Muscle of back (tissue), 3 donors: ENCODE measurements at regions not wholly inside any gene's neighbourhood (a gene's known extent, or its start where the extent isn't known, plus 50 kb on each side); places are given as distances from the start of the nearest gene placed in this dataset.
"Not testable (repeated sequence)": the region's sequence is repeated elsewhere in the genome, so short reads cannot be mapped to it uniquely, and the experiment has no call there.

Experiments used
- DNase-seq, 3 donors: peaks; one replicate each; pipeline versions ENCODE4 v3.0.0 to v3.0.0-alpha.2; 2013

DNA sequence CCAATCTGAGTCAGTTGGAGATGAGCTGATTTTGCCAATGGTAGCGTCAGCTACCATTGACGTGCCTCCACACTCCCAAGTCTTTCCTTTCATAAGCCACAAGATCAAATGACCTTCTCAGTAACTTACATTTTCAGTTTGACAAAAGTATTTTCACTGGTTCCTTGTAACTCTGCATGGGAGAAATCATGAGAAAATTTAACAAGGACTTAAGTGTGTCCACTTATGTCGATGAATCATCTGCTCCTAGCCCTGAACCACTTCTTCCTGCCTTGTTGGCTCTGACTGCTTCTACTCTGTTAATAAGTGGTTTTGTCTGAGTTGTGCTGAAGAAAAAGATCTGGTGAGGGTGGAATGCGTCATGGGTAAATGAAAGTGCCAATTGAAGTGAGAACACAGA is 101.2 kb downstream of the NFKBIZ start:
- peak in 1 of 3 donors; percentile 58 for DNase-seq

DNA sequence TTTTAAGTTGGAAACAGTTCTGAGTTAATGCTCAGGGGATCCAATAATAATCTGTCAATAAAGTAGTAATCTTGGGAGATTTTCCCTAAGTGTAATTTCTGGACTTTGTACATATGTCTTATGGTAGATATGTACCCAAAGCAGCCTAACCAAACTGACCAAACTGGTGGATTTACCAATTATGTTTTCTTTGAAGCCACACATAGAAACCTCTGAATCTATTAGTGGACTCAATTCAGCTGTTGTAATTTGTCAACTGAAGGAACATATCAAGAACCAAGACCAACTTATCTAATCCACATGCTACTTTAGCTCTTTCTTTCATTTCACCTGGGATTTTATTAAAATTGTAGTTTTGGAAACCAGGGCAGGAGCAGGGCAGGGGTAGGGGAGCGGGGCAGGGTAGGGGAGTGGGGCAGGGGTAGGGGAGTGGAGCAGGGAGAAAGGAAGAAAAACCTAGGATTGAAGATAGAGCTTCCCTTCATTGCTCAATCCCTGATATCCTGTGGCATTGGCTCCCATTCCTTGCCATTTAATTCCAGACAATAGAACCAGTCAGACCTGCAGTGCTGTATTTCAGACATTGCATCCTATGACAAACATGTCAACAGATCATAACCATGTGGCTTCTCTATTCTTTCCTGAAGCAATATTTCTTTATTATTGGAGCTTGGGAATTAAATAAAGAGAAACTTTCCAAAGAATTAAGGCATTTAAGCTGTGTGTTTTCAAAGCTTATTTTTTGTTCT is 101.8 kb downstream of the NFKBIZ start:
- DNase-seq, result no peak

DNA sequence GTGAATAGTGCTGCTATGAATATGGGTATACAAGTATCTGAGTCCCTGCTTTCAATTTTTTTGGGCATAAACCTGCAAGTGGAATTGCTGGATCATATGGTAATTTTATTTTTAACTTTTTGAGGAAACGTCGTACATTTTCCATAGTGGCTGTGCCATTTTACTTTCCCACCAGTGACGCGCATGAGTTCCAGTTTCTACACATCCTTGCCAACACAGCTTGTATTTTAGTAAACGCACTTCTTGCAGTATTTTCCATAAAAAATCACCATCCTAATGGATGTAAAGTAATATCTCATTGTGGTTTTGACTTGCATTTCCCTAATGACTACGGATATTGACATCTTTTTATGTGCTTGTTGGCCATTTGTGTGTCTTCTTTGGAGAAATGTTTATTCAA is 105.0 kb downstream of the NFKBIZ start:
- no peak for DNase-seq

DNA sequence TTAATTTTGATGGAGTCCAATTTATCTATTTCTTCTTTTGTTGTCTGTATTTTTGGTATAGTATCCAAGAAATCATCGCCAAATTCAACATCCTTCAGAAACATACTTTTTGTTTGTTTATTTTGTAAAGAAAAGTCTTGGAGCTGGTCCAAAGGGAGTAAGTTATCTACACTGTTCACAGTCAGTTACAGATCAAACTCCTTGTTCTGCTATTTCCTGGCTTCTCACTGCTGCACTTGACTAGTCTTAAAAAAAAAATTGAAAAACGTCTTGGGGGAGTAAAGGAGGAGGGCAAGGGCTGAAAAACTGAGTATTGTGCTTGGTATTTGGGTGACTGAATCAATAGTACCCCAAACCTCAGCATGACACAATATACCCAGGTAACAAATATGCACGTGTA is 105.6 kb downstream of the NFKBIZ start:
- DNase-seq, result no peak

DNA sequence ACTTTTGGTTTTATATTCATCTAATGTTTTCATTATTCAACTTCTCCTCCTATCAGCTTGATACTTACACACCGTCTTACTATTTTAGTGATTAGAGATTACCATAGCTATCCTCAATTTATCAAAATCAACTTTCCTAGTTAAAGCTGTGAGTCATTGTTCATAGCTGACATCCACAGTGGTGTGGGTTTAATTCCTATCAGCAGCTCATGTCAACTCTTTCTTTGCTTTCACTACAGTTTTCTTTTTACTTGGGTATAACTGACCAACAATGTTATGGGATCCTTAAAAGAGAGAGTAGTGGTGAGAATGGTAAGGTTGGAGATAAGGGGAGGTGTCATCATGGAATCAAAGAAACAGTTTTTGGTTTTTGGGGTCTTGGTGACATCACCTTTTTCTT is 112.7 kb downstream of the NFKBIZ start:
- DNase-seq, result no peak

DNA sequence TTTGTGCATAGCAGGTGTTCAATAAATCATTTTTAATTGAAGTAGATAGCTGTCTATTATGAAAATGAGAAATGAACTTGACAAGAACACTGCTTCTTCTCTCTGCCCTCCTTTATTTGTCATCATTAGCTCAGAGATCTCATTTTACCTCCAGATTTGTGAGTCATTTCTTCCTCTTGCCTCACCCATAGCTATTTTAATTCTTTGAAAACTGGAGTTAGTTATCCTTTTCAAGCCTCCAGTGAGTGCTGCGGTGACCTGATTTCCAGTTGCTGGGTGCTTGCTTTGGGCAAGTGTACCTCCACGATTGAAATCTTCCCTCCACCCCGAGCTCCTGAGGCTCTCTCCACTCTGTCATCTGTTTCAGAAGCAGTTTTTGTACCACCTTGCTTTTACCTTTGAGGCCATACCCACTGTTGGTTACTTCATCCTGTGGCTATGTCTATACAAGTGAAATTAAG is 114.6 kb downstream of the NFKBIZ start:
- DNase-seq, result no peak

DNA sequence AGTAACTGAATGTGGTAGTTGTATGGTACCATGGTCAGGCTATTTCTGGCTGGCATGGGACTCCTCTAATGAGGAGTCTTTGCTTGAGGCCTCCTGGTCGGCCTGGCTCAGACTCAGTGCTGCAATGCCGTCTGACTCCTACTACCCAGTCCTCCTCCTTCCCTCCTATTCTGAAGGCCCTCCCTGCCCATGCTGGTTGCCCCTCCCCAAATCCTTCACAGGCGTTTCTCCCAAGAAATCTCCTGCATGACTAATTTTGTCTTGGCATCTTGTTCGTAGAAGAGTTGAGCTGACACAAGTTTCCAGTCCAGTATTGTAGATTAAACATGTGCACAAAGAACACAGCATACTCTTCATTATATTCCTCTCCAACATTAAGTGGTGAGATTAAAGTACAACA is 115.5 kb downstream of the NFKBIZ start:
- DNase-seq, result no peak

DNA sequence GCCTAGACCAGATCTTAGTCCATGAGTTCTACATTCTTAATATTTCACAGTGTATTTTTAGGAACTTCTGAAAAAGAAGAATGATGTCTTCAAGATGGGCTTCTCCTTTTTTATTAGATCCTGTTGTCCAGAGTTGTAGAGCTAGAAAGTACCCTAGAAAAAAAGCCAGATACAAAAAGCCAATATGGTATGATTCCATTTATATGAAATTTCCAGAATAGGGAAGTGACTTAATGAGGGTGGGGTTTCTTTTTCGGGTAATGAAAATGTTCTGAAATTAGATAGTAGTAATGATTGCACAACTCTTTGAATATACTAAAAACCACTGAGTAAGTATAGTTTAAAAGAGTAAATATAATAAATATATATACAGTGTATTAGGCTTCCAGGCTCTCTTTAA is 116.9 kb downstream of the NFKBIZ start:
- DNase-seq, result no peak

DNA sequence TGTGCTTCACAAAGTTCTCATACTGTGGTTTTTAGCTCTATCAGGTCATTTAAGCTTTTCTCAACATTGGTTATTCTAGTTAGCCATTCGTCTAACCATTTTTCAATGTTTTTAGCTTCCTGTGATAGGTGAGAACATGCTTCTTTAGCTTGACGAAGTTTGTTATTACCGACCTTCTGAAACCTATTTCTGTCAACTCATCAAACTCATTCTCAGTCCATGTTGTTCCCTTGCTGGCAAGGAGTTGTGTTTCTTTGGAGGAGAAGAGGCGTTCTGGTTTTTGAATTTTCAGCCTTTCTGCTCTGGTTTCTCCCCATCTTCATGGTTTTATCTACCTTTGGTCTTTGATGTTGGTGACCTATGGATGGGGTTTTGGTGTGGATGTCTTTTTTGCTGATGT is 120.9 kb downstream of the NFKBIZ start:
- DNase-seq, result no peak

DNA sequence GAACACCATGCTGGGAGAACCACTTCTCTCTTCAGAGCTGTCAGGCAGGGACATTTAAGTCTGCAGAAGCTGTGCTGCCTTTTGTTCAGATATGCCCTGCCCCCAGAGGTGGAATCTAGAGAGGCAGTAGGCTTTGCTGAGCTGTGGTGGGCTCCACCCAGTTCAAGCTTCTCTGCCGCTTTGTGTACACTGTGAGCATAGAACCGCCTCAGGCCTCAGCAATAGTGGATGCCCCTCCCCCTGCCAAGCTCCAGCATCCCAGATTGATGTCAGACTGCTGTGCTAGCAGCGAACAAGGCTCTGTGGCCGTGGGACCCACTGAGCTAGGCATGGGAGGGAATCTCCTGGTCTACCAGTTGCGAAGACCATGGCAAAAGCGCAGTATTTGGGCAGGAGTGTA is 121.6 kb downstream of the NFKBIZ start:
- DNase-seq, result no peak

DNA sequence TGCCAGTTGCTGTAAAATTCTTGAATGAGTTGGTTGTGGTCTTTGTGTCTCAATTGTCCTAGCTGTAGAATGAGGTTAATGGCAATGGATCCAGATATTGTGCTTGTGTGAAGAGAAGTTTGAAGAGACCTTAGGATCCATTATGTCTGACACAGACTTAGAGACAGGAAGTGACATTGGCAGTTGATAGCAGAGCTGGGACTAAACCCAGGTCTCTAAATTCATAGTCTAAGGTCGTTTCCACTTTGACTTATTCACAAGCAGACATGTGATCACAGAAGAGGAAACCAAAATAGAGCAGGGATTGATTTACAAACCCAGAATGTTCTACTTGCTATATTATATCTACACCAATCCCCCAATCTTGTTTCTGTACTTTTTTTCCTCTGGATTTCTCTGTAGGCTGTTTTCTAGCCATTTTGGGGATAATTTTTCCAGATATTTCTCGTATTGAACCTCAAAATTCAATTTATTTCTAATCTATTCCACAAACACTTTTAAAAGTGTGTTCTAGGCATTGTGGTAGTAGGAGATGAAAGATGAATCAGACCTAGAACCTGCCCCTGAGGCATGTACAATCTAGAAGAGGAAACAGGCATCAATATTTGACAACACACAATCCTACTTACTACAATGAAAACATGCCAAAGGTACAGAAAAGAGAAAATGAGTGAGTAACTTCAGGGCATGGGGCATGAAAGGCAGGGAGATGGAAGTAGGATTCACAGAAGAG is 123.3 kb downstream of the NFKBIZ start:
- DNase-seq, result no peak

DNA sequence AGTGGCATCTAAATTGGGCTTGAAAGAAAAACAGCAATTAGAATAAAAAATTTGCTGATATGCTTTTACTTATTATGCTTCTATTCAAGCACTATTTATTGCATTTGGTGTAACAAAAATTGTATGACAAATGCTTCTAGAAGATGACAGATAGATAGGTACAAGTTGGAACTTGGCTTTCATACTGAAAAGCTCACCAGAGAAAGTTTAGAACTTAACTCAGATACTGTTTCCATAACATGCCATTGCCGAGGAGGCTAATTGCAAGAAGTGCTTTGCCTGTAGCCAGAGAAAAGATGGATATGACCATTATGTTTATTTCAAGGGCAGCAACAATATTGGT is 123.8 kb downstream of the NFKBIZ start:
- DNase-seq, result no peak

DNA sequence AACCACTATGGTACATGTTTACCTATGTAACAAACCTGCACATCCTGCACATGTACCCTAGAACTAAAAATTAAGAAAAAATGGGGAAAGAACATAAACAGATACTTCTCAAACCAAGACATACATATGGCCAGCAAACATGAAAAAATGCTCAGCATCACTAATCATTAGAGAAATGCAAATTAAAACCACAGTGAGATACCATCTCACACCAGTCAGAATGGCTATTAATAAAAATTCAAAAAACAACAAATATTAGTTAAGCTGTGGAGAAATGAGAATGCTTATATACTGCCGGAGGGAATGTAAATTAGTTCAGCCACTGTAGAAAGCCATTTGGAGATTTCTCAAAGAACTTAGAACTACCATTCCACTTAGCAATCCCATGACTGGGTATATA is 126.1 kb downstream of the NFKBIZ start:
- not testable (repeated sequence) for DNase-seq

DNA sequence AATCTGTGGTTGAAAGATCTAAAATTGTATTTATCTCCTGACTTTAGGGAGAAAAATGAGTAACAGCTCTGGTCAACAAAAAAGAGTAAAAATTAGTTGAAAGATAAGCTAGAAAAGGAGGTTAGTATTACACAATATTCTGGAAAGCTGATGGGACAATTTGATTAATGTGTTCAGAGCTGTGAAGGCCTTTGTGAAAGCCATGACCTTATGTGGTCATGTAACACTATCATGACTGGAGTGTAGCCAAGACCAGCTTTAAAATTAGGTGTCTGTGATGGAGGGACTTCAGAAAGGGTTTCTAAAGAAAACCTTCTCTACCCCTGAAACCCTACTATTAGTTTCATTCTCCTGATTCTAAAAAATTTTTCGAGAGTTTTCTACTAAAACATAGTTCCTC is 127.2 kb downstream of the NFKBIZ start:
- no peak for DNase-seq

DNA sequence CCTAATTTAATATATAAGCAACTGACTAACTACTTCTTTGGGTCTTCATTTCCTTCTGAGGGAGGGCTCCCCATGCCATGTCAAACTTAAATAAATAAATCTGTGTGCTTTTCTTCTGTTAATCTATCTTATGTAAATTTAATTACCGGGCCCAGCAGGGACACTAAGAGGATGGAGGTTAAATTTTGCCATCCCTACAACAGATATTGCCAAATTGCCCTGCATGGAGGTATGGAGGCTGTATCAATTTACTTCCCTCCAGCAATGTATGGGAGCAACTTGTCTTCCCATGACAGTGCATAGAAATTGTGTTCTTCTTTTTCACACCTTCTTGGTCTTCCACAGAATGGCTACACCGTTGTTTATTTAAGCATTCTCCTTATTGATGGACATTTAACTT is 129.0 kb downstream of the NFKBIZ start:
- no peak for DNase-seq

DNA sequence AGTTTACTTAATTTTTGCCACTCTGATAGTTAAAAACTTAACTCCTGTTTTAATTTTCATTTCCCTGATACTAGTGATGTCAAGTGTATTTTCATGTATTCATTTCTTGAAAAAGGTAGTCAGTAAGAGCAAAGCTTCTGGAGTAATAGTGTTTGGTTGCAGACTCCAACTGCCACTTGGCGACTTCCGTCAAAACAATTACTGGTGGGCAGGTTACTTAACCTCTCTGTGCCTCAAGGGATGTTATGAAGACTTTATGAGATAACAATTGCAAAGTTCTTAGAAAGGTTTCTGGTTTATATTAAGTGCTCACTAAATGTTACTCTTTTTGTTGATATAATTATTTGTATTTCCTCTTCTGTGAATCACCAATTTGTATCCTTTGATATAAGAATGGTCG is 129.7 kb downstream of the NFKBIZ start:
- no peak for DNase-seq

DNA sequence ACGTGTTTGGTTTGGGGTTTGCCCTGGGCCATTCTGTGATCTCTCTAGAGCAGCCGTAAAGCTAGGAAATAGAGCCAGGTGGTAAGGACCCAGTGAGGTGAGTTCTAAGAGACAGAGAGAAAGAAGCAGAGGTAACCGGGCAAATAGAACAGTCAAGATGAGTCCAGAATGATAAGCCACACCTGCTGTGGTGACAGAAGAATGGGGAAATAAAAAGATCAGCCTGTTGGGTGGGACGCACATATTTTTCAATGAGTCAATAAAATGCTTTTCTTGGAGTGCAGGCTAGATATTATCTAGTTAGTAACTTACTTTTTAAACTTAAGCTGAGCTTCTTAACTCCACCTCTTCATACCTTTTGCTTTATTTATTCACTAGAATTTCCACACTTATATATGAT is 135.0 kb downstream of the NFKBIZ start:
- DNase-seq, result no peak

DNA sequence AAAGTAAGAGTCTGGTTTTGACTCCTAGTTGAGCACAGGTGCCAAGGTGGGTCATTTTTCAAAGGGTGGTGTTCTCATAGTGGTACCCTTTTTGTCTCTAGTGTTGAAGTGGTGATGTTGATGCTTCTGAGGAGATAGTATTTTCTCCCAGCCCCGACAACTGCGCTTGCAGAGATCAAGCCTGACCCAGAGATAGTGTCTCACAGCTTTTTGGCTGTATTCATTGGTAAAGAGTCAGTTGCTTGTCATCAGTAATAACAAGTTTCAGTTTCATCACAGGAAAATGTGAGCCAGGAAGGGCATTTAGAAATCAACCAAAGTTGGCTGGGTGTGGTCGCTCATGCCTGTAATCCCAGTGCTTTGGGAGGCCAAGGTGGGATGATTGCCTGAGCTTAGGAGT is 139.3 kb downstream of the NFKBIZ start:
- DNase-seq, result no peak

DNA sequence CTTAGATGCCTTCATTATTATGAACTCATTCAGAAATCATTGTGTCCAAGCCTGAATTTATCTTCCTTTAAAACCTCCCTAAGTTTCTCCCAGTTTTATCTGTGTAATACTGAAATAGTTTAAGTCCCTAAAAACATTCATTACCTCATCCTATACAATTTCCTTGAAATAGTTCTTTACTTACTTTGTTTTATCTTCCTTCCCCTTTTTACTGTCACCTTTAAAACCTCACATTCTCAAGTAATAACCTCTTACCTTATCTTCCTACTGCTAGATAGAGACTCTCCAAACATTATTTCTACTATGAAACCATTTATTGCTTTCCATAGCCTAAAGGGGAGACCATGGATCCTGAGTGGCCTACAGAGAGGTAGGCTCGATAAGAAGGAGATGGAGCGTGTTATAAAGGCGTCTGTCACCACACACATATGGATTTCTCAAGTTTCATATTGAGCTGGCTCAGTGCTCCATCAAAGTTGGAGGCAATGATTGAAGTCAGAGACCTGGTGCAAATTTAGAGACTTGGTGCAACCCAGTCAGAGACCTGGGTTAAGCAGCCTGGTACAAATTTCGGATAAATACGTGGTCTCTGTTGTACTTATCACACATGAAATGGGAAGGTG is 140.4 kb downstream of the NFKBIZ start:
- DNase-seq, result no peak

DNA sequence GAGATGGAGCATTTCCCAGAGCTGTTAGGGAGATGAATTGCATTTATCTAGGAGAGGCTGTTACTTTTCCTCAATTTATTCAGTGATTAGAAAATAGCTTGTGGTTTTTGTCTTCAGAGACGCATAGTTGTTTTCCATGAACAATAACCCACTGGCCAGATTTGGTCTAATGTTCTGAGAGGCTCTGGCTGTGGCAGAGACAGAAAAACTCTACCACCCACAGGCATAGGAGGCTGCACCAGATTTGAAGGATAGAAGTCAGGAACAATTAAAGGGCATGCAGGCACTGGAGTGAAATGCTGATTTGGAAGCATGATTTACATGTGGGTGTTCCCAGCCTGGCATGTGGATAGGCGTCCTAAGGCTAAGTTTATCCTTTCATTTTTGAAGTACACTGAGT is 143.5 kb downstream of the NFKBIZ start:
- DNase-seq, result no peak

DNA sequence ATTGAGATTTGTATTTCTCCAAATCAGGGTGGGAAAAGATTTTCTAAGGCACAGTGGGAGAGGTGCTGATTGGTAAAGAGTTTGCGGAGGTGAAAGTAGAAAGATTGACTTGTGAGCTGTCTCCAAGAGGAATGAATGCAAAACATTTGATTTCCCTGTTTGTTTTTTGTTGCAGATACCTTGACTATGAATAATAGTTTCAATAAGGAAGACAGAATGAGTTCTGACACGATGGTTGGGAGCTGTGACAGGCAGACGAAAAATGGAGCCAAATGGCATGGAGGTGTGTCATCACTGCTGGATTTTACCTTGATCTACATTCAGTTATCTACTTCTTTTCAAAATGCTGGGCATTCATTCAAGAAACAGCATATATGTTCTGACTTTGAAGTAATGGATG is 145.1 kb downstream of the NFKBIZ start:
- DNase-seq, result no peak

DNA sequence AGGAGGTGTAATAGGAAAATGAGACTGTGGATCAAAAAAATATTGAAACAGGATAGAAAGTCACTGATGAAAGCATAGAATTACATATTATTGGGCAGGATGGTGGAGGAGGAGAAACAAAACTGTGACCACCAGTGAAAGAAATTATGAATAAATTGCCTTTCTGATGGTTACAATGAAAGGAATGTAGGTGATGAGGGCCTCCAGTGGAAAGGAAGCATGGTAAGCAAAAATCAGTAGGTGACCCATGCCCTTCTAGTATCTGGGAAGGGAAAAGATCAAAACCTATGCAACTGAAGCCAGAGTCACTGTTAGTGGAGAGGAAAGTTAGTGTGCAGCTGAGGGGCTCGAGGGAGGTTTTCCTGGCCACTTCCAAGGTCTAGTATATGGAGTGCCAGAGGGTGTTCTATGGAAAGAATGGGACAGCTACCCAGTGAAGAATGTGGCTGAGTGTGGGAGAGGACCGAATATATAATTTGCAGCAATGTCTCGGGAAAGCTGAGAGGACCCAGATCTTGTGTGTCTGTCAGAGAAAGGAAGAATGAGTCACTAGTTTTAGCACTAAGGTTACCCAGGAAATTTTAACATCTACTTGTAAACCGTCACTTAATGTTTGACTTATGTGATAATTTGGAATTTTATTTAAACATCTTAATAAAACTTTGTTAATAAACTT is 146.2 kb downstream of the NFKBIZ start:
- no peak for DNase-seq

DNA sequence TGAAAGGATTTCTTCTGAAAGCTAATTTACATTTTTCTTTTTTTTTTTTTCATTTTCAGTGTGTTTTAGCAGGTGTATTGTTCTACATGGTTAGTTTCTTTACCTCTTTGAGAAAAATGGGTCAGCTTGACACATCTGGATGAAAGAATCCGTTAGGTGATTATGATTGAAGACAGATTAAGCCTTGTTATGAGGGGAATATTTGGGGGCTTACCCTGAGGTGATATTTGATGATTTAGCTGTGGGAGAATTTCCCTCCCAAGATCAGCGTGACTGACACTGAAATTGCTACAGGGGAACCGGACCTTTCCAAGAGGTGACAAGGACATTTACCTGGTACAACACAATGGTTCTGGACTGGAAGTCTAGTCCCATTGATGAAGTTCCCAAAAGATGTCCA is 147.5 kb downstream of the NFKBIZ start:
- DNase-seq, result no peak
